Kidney (tissue), 13 donors: ENCODE measurements at regions not wholly inside any gene's neighbourhood (a gene's known extent, or its start where the extent isn't known, plus 50 kb on each side); places are given as distances from the start of the nearest gene placed in this dataset.

Source experiments
- DNase-seq, 5 donors: peaks; one replicate each; pipeline ENCODE4 v3.0.0-alpha.2; 2013 to 2020
- FAIRE-seq: peaks from 2 replicates; lab custom pipeline; 2012; peaks lifted over from hg19 to GRCh38; lab: Jason Lieb, UNC
- H3K27ac ChIP-seq, 2 donors: one replicate each; pipeline ENCODE4 v1.7.0; 2013; ENCODE audit warnings: low read depth in 2 of 2, low read length in 2 of 2, inconsistent platforms in 1 of 2
- H3K27me3 ChIP-seq: one replicate; pipeline ENCODE4 v1.7.1; 2013; ENCODE audit warnings: low read length, inconsistent platforms; ENCODE audit not compliant: control insufficient read depth, insufficient read depth
- H3K36me3 ChIP-seq, 3 donors: one replicate each; pipeline versions ENCODE4 v1.7.0 to v1.7.1; 2013; ENCODE audit warnings: low read length in 3 of 3, control low read depth in 1 of 3, inconsistent platforms in 1 of 3; ENCODE audit not compliant: insufficient read depth in 3 of 3, control insufficient read depth in 2 of 3
- H3K4me1 ChIP-seq, 3 donors: one replicate each; pipeline versions ENCODE4 v1.7.0 to v1.7.1; 2013; ENCODE audit warnings: low read length in 3 of 3, inconsistent platforms in 1 of 3, low read depth in 1 of 3; ENCODE audit not compliant: control insufficient read depth in 2 of 3, insufficient read depth in 2 of 3
- H3K4me3 ChIP-seq, 3 donors: one replicate each; pipeline versions ENCODE4 v1.7.0 to v1.8.1; 2013; ENCODE audit warnings: low read length in 3 of 3, control low read depth in 1 of 3, inconsistent platforms in 1 of 3
- H3K9ac ChIP-seq, 3 donors: one replicate each; pipeline versions ENCODE4 v1.7.0 to v1.7.1; 2013; ENCODE audit warnings: low read length in 3 of 3, control low read depth in 1 of 3, inconsistent platforms in 1 of 3
- H3K9me3 ChIP-seq, 3 donors: one replicate each; pipeline versions ENCODE4 v1.7.0 to v1.7.1; 2013; ENCODE audit warnings: low read length in 3 of 3, control low read depth in 1 of 3, inconsistent platforms in 1 of 3; ENCODE audit not compliant: control insufficient read depth in 2 of 3, insufficient read depth in 1 of 3
- intact Hi-C: fragments of 100-400 bp; cut with DNase I; formaldehyde crosslinking; loops from one replicate; pipeline ENCODE4 v1.11.1; 2022
- TF ChIP-seq, protein P1 (sequence below): IDR thresholded peaks from 3 replicates; pipeline ENCODE4 v1.5.1; 2012; ENCODE audit warnings: mild to moderate bottlenecking, moderate library complexity, borderline replicate concordance; ENCODE audit not compliant: insufficient read depth; ENCODE audit errors: extremely low read depth
- donor health status: control.
- donor health status: control.
- donor health status: control.
- donor health status: control.
- donor health status: control.
- donor health status: DM: yes; HTN: yes; CAD: no.
- donor health status: Normal renal cell carcinoma (clear cell type).

DNA sequence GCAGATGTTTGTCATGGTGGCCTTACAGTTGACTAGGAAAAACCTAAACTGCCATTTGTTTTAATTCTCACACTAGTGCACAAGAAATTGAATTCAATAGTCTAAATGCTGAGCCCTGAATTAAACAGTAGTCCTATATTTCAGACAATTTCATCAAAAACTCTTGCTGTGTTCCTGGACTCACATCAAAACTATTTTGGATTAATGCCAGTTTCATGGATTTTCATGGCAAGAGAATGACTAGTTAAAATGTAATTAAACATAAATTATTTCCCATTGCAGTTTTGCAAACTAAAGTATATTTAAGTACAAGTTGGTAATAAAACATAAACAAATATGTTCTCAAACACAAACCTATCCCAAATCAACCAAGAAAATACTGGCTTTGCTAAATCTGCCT lies 468.0 kb upstream of the PRICKLE1 start:
- DNase-seq (no peak), FAIRE-seq (no peak)
- no peaks in the 10 kb centered on the region for H3K9me3 ChIP-seq
- H3K9ac ChIP-seq = no peak overlapping the region
- H3K27me3 ChIP-seq = no peaks in the 10 kb centered on the region
- H3K36me3 ChIP-seq = no peaks in the 10 kb centered on the region
- H3K4me1 ChIP-seq = no peaks in the 10 kb centered on the region
- H3K27ac ChIP-seq = no peak overlapping the region
- intact Hi-C loops = no loop called here
- H3K4me3 ChIP-seq = no peak overlapping the region
- TF ChIP-seq, protein P1, sequence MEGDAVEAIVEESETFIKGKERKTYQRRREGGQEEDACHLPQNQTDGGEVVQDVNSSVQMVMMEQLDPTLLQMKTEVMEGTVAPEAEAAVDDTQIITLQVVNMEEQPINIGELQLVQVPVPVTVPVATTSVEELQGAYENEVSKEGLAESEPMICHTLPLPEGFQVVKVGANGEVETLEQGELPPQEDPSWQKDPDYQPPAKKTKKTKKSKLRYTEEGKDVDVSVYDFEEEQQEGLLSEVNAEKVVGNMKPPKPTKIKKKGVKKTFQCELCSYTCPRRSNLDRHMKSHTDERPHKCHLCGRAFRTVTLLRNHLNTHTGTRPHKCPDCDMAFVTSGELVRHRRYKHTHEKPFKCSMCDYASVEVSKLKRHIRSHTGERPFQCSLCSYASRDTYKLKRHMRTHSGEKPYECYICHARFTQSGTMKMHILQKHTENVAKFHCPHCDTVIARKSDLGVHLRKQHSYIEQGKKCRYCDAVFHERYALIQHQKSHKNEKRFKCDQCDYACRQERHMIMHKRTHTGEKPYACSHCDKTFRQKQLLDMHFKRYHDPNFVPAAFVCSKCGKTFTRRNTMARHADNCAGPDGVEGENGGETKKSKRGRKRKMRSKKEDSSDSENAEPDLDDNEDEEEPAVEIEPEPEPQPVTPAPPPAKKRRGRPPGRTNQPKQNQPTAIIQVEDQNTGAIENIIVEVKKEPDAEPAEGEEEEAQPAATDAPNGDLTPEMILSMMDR = no peak

DNA sequence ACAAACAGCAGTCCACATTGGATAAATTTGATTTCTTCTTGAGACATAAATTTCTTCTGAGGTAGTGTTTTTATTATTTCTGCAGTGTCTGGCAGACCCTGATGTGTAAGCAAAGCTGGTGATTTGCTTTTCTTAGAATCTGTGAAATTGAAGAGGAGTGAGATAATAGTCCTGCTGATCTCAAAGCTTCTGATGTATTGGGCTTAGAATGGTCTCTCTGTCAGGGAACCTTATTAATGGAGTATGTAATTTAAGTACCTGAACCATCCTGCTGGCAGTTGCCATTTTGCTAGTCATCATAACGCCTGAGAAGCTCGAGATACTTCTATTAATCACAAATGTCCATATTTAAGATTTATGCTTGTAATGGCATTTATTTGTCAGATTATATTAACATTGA lies 464.5 kb upstream of the PRICKLE1 start:
- Histone ChIP-seq H3K4me1 (no peaks in the 10 kb centered on the region), H3K9me3 (no peaks in the 10 kb centered on the region), H3K4me3 (no peak overlapping the region), H3K36me3 (no peaks in the 10 kb centered on the region), H3K27me3 (no peaks in the 10 kb centered on the region), H3K9ac (no peak overlapping the region), H3K27ac (no peak overlapping the region)
- no peak for DNase-seq
- FAIRE-seq = no peak
- TF ChIP-seq, protein P1 = no peak
- intact Hi-C loops = no loop called here

GRCh38 chr12:43052441-43052840 lies 462.9 kb upstream of the PRICKLE1 start:
- Histone ChIP-seq H3K27me3 (no peaks in the 10 kb centered on the region), H3K4me1 (no peaks in the 10 kb centered on the region), H3K9ac (no peak overlapping the region), H3K36me3 (no peaks in the 10 kb centered on the region), H3K27ac (no peak overlapping the region), H3K4me3 (no peak overlapping the region), H3K9me3 (no peaks in the 10 kb centered on the region)
- FAIRE-seq (no peak), DNase-seq (peak in 1 of 5 donors; percentile 20)
- intact Hi-C loops = no loop called here
- TF ChIP-seq, protein P1 = no peak

- no peak for DNase-seq
- no peak overlapping the region for H3K9ac ChIP-seq
- TF ChIP-seq, protein P1 = no peak
- no peaks in the 10 kb centered on the region for H3K27me3 ChIP-seq
- no peaks in the 10 kb centered on the region for H3K36me3 ChIP-seq
- no peaks in the 10 kb centered on the region for H3K9me3 ChIP-seq
- H3K4me3 ChIP-seq = no peak overlapping the region
- intact Hi-C loops = no loop called here
- FAIRE-seq = no peak
- no peaks in the 10 kb centered on the region for H3K4me1 ChIP-seq
- no peak overlapping the region for H3K27ac ChIP-seq
These were observed 454.7 kb upstream of the PRICKLE1 start for GRCh38 chr12:43044241-43044640.
